ENCODE measurements at regions not wholly inside any gene's neighbourhood (a gene's known extent, or its start where the extent isn't known, plus 50 kb on each side); places are given as distances from the start of the nearest gene placed in this dataset.

DNA sequence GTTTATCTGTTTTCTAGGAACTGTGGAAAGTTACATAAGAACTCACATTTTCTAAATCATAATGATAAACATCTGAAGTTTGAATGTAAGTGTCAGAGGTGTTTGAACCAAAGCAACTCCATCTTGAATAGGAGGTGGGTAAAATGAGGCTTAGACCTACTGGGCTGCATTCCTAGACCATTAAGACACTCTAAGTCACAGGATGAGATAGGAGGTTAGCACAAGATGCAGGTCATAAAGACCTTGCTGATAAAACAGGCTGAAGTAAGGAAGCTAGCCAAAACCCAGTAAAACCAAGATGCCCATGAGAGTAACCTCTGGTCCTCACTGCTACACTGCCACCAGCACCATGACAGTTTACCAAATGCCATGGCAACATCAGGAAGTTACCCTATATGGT, 297.7 kb upstream of the POU5F2 start:
- no peak for TF ChIP-seq ZNF563 (CRISPR knock-in tag; IDR thresholded peaks at IDR 0.05)
- no peak for TF ChIP-seq CHD4 (IDR thresholded peaks at IDR 0.05; ENCODE audit: borderline replicate concordance, low read length)
- no peak for TF ChIP-seq ARID5B (CRISPR knock-in tag; IDR thresholded peaks at IDR 0.05)
- no peak for TF ChIP-seq NFAT5 (CRISPR knock-in tag; IDR thresholded peaks at IDR 0.05)
- TF ChIP-seq CBFB (CRISPR knock-in tag; IDR thresholded peaks at IDR 0.05), result no peak
- TF ChIP-seq FOXM1 (CRISPR knock-in tag; IDR thresholded peaks at IDR 0.05), result no peak
- no peak for TF ChIP-seq PHF8 (CRISPR knock-in tag; IDR thresholded peaks at IDR 0.05)
- no peak for TF ChIP-seq ZNF101 (CRISPR knock-in tag; IDR thresholded peaks at IDR 0.05; ENCODE audit: borderline replicate concordance, low read depth)
- no peak for TF ChIP-seq ZNF616 (CRISPR knock-in tag; IDR thresholded peaks at IDR 0.05; ENCODE audit: low read depth)
- TF ChIP-seq RBAK (CRISPR knock-in tag; IDR thresholded peaks at IDR 0.05), result no peak
- no peak for TF ChIP-seq ZNF713 (CRISPR knock-in tag; IDR thresholded peaks at IDR 0.05)
- TF ChIP-seq RNF2 (conservative IDR thresholded peaks at IDR 0.05; ENCODE audit: low read depth), result no peak
- no peak for TF ChIP-seq KLF6 (CRISPR knock-in tag; IDR thresholded peaks at IDR 0.05)
- no peak for TF ChIP-seq ZKSCAN5 (CRISPR knock-in tag; IDR thresholded peaks at IDR 0.05)
- no peak for TF ChIP-seq ZIK1 (CRISPR knock-in tag; IDR thresholded peaks at IDR 0.05; ENCODE audit: borderline replicate concordance, low read depth)
- TF ChIP-seq TFDP2 (CRISPR knock-in tag; IDR thresholded peaks at IDR 0.05), result no peak
- Histone ChIP-seq H2AFZ (ENCODE audit: low read length) (no peak overlapping the region), H3K4me3 (replicated peaks in 1 of 3; ENCODE audit: insufficient read depth in 1 of 3, low read depth in 2 of 3, low read length in 3 of 3) (no peak overlapping the region), H3K4me1 (ENCODE audit: insufficient read depth, low read length) (no peaks in the 10 kb centered on the region), H3K79me2 (ENCODE audit: insufficient read depth, low read length) (no peaks in the 10 kb centered on the region), H3K4me2 (ENCODE audit: low read depth, low read length) (no peak overlapping the region), H3K9me3 (ENCODE audit: low read length) (no peaks in the 10 kb centered on the region), H3K9ac (ENCODE audit: insufficient read depth, low read depth, low read length) (no peak overlapping the region), H3K36me3 (replicated peaks in 1 of 2; ENCODE audit: control insufficient read depth in 1 of 2, insufficient read depth in 2 of 2, low read length in 2 of 2) (no peaks in the 10 kb centered on the region), H4K20me1 (ENCODE audit: insufficient read depth, low read length) (no peaks in the 10 kb centered on the region), H3K27me3 (ENCODE audit: control insufficient read depth in 1 of 2, insufficient read depth in 2 of 2, low read length in 2 of 2) (no peaks in the 10 kb centered on the region), H3K27ac (ENCODE audit: extremely low read length, insufficient read depth, low read length) (no peak overlapping the region)
- ATAC-seq (no peak), FAIRE-seq (no peak), DNase-seq (ENCODE audit: low spot score) (no peak)
- BruUV-seq (replicated peaks), result no TSS peak
- in situ Hi-C loops (cut with HindIII; ENCODE audit: extremely low pct_ligation_motif_present, low pct_unique_long_range_greater_than_20kb) (no loop called here), intact Hi-C loops (cut with micrococcal nuclease; ENCODE audit: unreplicated experiment) (no loop called here)
- POLR2A ChIA-PET, result no interaction called here
- CTCF ChIA-PET (ENCODE audit: low intra/inter-chr PET ratio, low total read pairs), result no interaction called here

Data from HepG2 (cell line).